Heart left ventricle (tissue), 13 donors: ENCODE measurements at regions not wholly inside any gene's neighbourhood (a gene's known extent, or its start where the extent isn't known, plus 50 kb on each side); places are given as distances from the start of the nearest gene placed in this dataset.

Experiments
- CTCF ChIP-seq, 12 donors: fragments of 200-600 bp; sonication (generic) in 4 of 12; IDR thresholded peaks; one replicate each; pipeline versions ENCODE4 v1.5.0 to v1.8.0; 2018 to 2022; ENCODE audit warnings: antibody characterized with exemption in 12 of 12, mild to moderate bottlenecking in 5 of 12
- POLR2A ChIP-seq, 2 donors: fragments of 450-650 bp; IDR thresholded peaks; one replicate each; pipeline ENCODE4 v1.6.1; 2017; ENCODE audit warnings: antibody characterized with exemption in 2 of 2, mild to moderate bottlenecking in 2 of 2, moderate library complexity in 2 of 2
- donor health status: ischemic (EF 13 %, LVEDD 7.1; RV severe dilation, severe dysfunction).
- donor health status: DM: no; HTN: yes; CAD: no.
- donor health status: DM: no; HTN: no; CAD: no.
- donor health status: ischemic (EF 25% LVEDD 6.9; RV normal size, moderate dysfunction).
- donor health status: ischemic (EF 25% LVEDD 5.7; RV mildly dilated, moderate dysfunction).
- donor health status: ischemic (EF 35%, LVEDD 5.7; RV mildly dilated, moderate dysfunction).
- donor health status: nonischemic (EF 11% LVEDD 7.7; RV severe dilation, severe dysfunction).
- donor health status: DM: yes; HTN: yes; CAD: no.
- donor health status: PGD.
- donor health status: ischemic (EF 29% LVEDD 5.4; RV normal size, mild dysfunction).
- donor health status: nonischemic (EF 23%, LVEDD 6.1; RV moderate dilation, normal function).

- TF ChIP-seq CTCF (IDR thresholded peaks at IDR 0.05) (no peak), POLR2A (IDR thresholded peaks at IDR 0.05) (no peak)
Measured at GRCh38 chr2:223155956-223156355, 104.0 kb downstream of the KCNE4 start.
